ENCODE measurements at regions not wholly inside any gene's neighbourhood (a gene's known extent, or its start where the extent isn't known, plus 50 kb on each side); places are given as distances from the start of the nearest gene placed in this dataset.

DNA sequence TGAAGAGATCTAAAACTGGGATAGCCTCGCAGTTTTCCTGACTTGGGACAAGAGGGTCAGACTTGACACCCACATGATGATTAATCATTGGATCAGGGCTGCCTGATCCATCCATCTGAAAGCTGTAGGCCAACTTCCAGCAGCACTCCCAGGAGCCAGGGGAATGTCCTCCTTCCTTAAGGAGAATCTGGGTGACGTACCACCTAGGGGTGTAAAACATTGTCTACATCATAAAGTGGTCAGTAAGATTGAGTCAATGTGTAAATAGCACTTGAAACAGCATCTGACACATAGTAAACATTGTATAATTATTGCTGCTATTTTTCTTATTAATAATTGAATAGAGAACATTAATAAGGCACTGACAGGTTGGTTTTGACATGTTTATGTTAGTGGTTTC, 392.8 kb downstream of the JRKL start:
- Histone ChIP-seq H2AFZ (ENCODE audit: low read depth, low read length) (no peak overlapping the region), H4K20me1 (ENCODE audit: insufficient read depth, low read length) (no peaks in the 10 kb centered on the region), H3K79me2 (ENCODE audit: low read length) (no peaks in the 10 kb centered on the region), H3K4me1 (ENCODE audit: low read length) (no peaks in the 10 kb centered on the region), H3K9ac (ENCODE audit: low read length) (no peak overlapping the region), H3K27ac (ENCODE audit: low read length) (no peak overlapping the region), H3K27me3 (ENCODE audit: low read depth, low read length) (no peaks in the 10 kb centered on the region), H3K4me3 (ENCODE audit: low read length) (no peak overlapping the region), H3K36me3 (replicated peaks; ENCODE audit: low read depth, low read length) (no peaks in the 10 kb centered on the region), H3K4me2 (ENCODE audit: low read length) (no peak overlapping the region), H3K9me3 (ENCODE audit: insufficient read depth, low read length) (no peaks in the 10 kb centered on the region)
- TF ChIP-seq, protein P1, sequence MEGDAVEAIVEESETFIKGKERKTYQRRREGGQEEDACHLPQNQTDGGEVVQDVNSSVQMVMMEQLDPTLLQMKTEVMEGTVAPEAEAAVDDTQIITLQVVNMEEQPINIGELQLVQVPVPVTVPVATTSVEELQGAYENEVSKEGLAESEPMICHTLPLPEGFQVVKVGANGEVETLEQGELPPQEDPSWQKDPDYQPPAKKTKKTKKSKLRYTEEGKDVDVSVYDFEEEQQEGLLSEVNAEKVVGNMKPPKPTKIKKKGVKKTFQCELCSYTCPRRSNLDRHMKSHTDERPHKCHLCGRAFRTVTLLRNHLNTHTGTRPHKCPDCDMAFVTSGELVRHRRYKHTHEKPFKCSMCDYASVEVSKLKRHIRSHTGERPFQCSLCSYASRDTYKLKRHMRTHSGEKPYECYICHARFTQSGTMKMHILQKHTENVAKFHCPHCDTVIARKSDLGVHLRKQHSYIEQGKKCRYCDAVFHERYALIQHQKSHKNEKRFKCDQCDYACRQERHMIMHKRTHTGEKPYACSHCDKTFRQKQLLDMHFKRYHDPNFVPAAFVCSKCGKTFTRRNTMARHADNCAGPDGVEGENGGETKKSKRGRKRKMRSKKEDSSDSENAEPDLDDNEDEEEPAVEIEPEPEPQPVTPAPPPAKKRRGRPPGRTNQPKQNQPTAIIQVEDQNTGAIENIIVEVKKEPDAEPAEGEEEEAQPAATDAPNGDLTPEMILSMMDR (IDR thresholded peaks at IDR 0.05; ENCODE audit: low read depth, low read length), result no peak
- TF ChIP-seq EZH2phosphoT487 (IDR thresholded peaks at IDR 0.05; ENCODE audit: low read depth), result no peak

DNA sequence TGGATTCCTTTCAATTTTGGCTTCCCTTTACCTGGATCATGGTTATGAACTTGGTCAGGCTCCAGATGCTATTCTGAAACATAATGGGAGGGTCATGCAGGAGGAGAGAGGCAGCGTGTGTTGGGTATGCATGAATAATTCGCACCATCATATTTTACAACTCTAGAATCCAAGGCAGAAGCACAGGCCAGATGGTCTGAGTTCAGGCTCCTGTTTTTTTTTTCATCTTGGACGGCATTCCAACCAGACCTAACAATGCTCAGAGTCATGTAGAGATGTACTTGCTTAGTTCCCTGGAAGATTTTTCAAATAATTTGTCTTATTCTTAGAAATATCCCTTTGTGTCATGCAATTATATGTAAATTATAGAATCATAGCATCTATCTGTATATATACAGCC, 393.5 kb downstream of the JRKL start:
- Histone ChIP-seq H3K27me3 (ENCODE audit: low read depth, low read length) (no peaks in the 10 kb centered on the region), H3K4me3 (ENCODE audit: low read length) (no peak overlapping the region), H3K9me3 (ENCODE audit: insufficient read depth, low read length) (no peaks in the 10 kb centered on the region), H3K36me3 (replicated peaks; ENCODE audit: low read depth, low read length) (no peaks in the 10 kb centered on the region), H3K4me2 (ENCODE audit: low read length) (no peak overlapping the region), H3K4me1 (ENCODE audit: low read length) (no peaks in the 10 kb centered on the region), H2AFZ (ENCODE audit: low read depth, low read length) (no peak overlapping the region), H3K9ac (ENCODE audit: low read length) (no peak overlapping the region), H4K20me1 (ENCODE audit: insufficient read depth, low read length) (no peaks in the 10 kb centered on the region), H3K27ac (ENCODE audit: low read length) (no peak overlapping the region), H3K79me2 (ENCODE audit: low read length) (no peaks in the 10 kb centered on the region)
- TF ChIP-seq EZH2phosphoT487 (IDR thresholded peaks at IDR 0.05; ENCODE audit: low read depth), result no peak
- TF ChIP-seq, protein P1 (IDR thresholded peaks at IDR 0.05; ENCODE audit: low read depth, low read length), result no peak

DNA sequence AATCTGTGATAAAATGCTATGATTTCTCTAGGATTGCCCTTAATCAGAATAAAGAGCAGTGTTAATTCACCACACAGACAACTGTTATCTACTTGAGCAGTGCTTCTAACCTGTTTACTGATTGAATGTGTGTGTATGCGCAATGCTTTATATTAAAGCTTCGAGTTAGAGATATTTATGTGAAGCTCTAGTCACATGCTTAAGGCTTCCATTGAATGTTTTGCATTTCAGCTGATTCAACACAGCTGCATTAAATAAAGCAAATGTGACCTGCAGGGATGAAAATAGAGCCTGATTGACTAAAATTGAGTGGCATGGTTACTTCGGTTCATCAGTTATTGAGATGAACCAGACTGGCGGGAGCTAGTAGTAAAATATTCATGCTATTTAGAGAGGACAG, 395.3 kb downstream of the JRKL start:
- Histone ChIP-seq H2AFZ (ENCODE audit: low read depth, low read length) (no peak overlapping the region), H3K27me3 (ENCODE audit: low read depth, low read length) (no peaks in the 10 kb centered on the region), H3K4me2 (ENCODE audit: low read length) (no peak overlapping the region), H3K4me1 (ENCODE audit: low read length) (no peaks in the 10 kb centered on the region), H3K9me3 (ENCODE audit: insufficient read depth, low read length) (no peaks in the 10 kb centered on the region), H3K4me3 (ENCODE audit: low read length) (no peak overlapping the region), H4K20me1 (ENCODE audit: insufficient read depth, low read length) (no peaks in the 10 kb centered on the region), H3K79me2 (ENCODE audit: low read length) (no peaks in the 10 kb centered on the region), H3K9ac (ENCODE audit: low read length) (no peak overlapping the region), H3K36me3 (replicated peaks; ENCODE audit: low read depth, low read length) (no peaks in the 10 kb centered on the region), H3K27ac (ENCODE audit: low read length) (no peak overlapping the region)
- no peak for TF ChIP-seq EZH2phosphoT487 (IDR thresholded peaks at IDR 0.05; ENCODE audit: low read depth)
- TF ChIP-seq, protein P1 (IDR thresholded peaks at IDR 0.05; ENCODE audit: low read depth, low read length), result no peak

DNA sequence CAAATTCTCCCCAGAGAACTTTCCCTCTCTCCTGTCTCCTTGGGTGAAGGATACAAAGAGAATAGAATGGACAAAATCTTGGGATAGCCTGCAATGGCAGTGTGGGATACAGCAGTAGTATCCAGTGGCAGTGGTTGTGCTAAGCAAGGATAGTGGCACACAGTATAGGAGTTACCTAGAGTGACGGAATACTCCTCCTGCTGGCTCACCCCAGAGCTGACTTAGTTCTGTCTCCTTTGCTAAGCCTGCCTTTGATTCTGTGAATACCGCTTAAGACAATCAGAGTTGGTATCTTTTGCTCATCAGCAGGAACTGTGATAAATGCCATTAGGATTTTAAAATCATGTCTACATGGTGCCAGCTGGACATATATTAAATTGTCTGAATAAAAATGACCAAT, 404.3 kb downstream of the JRKL start:
- Histone ChIP-seq H3K9me3 (ENCODE audit: insufficient read depth, low read length) (no peaks in the 10 kb centered on the region), H3K36me3 (replicated peaks; ENCODE audit: low read depth, low read length) (no peaks in the 10 kb centered on the region), H3K9ac (ENCODE audit: low read length) (no peak overlapping the region), H2AFZ (ENCODE audit: low read depth, low read length) (no peak overlapping the region), H3K27me3 (ENCODE audit: low read depth, low read length) (no peaks in the 10 kb centered on the region), H3K27ac (ENCODE audit: low read length) (no peak overlapping the region), H4K20me1 (ENCODE audit: insufficient read depth, low read length) (no peaks in the 10 kb centered on the region), H3K4me3 (ENCODE audit: low read length) (no peak overlapping the region), H3K79me2 (ENCODE audit: low read length) (no peaks in the 10 kb centered on the region), H3K4me2 (ENCODE audit: low read length) (no peak overlapping the region), H3K4me1 (ENCODE audit: low read length) (no peaks in the 10 kb centered on the region)
- TF ChIP-seq, protein P1 (IDR thresholded peaks at IDR 0.05; ENCODE audit: low read depth, low read length), result no peak
- no peak for TF ChIP-seq EZH2phosphoT487 (IDR thresholded peaks at IDR 0.05; ENCODE audit: low read depth)

Measured in OCI-LY3 (cell line).